GM23338 (cell line): ENCODE measurements at regions not wholly inside any gene's neighbourhood (a gene's known extent, or its start where the extent isn't known, plus 50 kb on each side); places are given as distances from the start of the nearest gene placed in this dataset.

Experiments used
- ATAC-seq: fragments of 200-7000 bp; cut with Tn5 transposase; 3 replicates; pipeline ENCODE4 v1.9.1; 2020
- DNase-seq: peaks from one replicate; pipeline ENCODE4 v3.0.0-alpha.2; 2015; ENCODE audit warnings: low spot score
- H2AFZ ChIP-seq: fragments of 200-600 bp; sonication (generic); 2 replicates; pipeline ENCODE4 v1.8.0; 2016; ENCODE audit warnings: antibody characterized with exemption, mild to moderate bottlenecking, moderate library complexity
- H3F3A ChIP-seq: fragments of 200-600 bp; sonication (generic); replicated peaks from 2 replicates; pipeline ENCODE4 v1.8.0; 2017; ENCODE audit warnings: antibody characterized with exemption, mixed run types, low read depth
- H3K27ac ChIP-seq: fragments of 200-600 bp; sonication (generic); 2 replicates; pipeline ENCODE4 v1.6.1; 2016; ENCODE audit warnings: low read depth
- H3K27me3 ChIP-seq: fragments of 200-600 bp; sonication (generic); 2 replicates; pipeline ENCODE4 v1.8.0; 2016; ENCODE audit warnings: mild to moderate bottlenecking, mixed run types, moderate library complexity; ENCODE audit not compliant: insufficient read depth
- H3K36me3 ChIP-seq: fragments of 200-600 bp; sonication (generic); 2 replicates; pipeline ENCODE4 v1.8.0; 2016; ENCODE audit warnings: mild to moderate bottlenecking; ENCODE audit not compliant: insufficient read depth
- H3K4me1 ChIP-seq: fragments of 200-600 bp; sonication (generic); 2 replicates; pipeline ENCODE4 v1.8.0; 2016; ENCODE audit warnings: mild to moderate bottlenecking, moderate library complexity; ENCODE audit not compliant: insufficient read depth
- H3K4me2 ChIP-seq: fragments of 200-600 bp; sonication (generic); 2 replicates; pipeline ENCODE4 v1.7.1; 2017; ENCODE audit warnings: mixed run types
- H3K4me3 ChIP-seq: fragments of 200-600 bp; sonication (generic); 2 replicates; pipeline ENCODE4 v1.6.1; 2016; ENCODE audit warnings: mixed run types
- H3K79me2 ChIP-seq: fragments of 200-600 bp; sonication (generic); replicated peaks from 2 replicates; pipeline ENCODE4 v1.8.0; 2017; ENCODE audit warnings: mild to moderate bottlenecking; ENCODE audit not compliant: insufficient read depth
- H3K9me2 ChIP-seq: fragments of 200-600 bp; sonication (generic); 2 replicates; pipeline ENCODE4 v1.8.0; 2017; ENCODE audit not compliant: insufficient read depth
- H4K20me1 ChIP-seq: fragments of 200-600 bp; sonication (generic); replicated peaks from 2 replicates; pipeline ENCODE4 v1.8.0; 2017; ENCODE audit warnings: mild to moderate bottlenecking; ENCODE audit not compliant: insufficient read depth
- H3K27ac Mint-ChIP-seq: 2 replicates; pipeline ENCODE4 v1.8.0; 2020; ENCODE audit warnings: inconsistent platforms, mild to moderate bottlenecking, moderate library complexity, mixed read lengths
- H3K27me3 Mint-ChIP-seq: 3 replicates; pipeline ENCODE4 v1.8.0; 2022; ENCODE audit warnings: low read depth, mild to moderate bottlenecking, moderate library complexity, mixed read lengths, inconsistent platforms; ENCODE audit not compliant: insufficient read depth, poor library complexity
- H3K36me3 Mint-ChIP-seq: 3 replicates; pipeline ENCODE4 v1.8.0; 2021; ENCODE audit warnings: low read depth, mild to moderate bottlenecking, inconsistent platforms, moderate library complexity, mixed read lengths
- H3K4me1 Mint-ChIP-seq: 3 replicates; pipeline ENCODE4 v1.8.0; 2020; ENCODE audit warnings: mild to moderate bottlenecking, inconsistent platforms, mixed read lengths
- H3K4me3 Mint-ChIP-seq: 3 replicates; pipeline ENCODE4 v1.8.0; 2021; ENCODE audit warnings: moderate library complexity, mild to moderate bottlenecking, inconsistent platforms, mixed read lengths
- H3K9me3 Mint-ChIP-seq: 3 replicates; pipeline ENCODE4 v1.8.0; 2020; ENCODE audit warnings: moderate library complexity, mild to moderate bottlenecking, inconsistent platforms, mixed read lengths
- CREB1 ChIP-seq: fragments of 250-450 bp; sonication (Bioruptor Pico); IDR thresholded peaks from 2 replicates; pipeline ENCODE4 v1.5.0; 2020; ENCODE audit warnings: low read depth, mild to moderate bottlenecking, moderate library complexity
- EZH2 ChIP-seq: fragments of 200-600 bp; sonication (generic); IDR thresholded peaks from one replicate; pipeline ENCODE4 v1.8.0; 2017; ENCODE audit warnings: antibody characterized with exemption, mild to moderate bottlenecking, low read depth; ENCODE audit not compliant: unreplicated experiment
- EZH2phosphoT487 ChIP-seq: fragments of 200-600 bp; sonication (generic); IDR thresholded peaks from one replicate; pipeline ENCODE4 v1.8.1; 2018; ENCODE audit warnings: antibody characterized with exemption; ENCODE audit not compliant: unreplicated experiment
- JUNB ChIP-seq: IDR thresholded peaks from one replicate; pipeline ENCODE4 v1.6.1; 2016; ENCODE audit warnings: antibody characterized with exemption; ENCODE audit not compliant: unreplicated experiment
- NANOG ChIP-seq: IDR thresholded peaks from 2 replicates; pipeline ENCODE4 v1.6.1; 2016; ENCODE audit warnings: antibody characterized with exemption, borderline replicate concordance
- POLR2AphosphoS5 ChIP-seq: IDR thresholded peaks from 2 replicates; pipeline ENCODE4 v1.6.1; 2016; ENCODE audit warnings: antibody characterized with exemption, low read depth
- STAT1 ChIP-seq: IDR thresholded peaks from one replicate; pipeline ENCODE4 v1.6.1; 2016; ENCODE audit warnings: antibody characterized with exemption; ENCODE audit not compliant: unreplicated experiment
- ZNF114 ChIP-seq: fragments of 250-450 bp; sonication (Bioruptor Pico); IDR thresholded peaks from 2 replicates; pipeline ENCODE4 v1.5.0; 2020; ENCODE audit warnings: mild to moderate bottlenecking, moderate library complexity
- ZNF331 ChIP-seq: fragments of 250-450 bp; sonication (Bioruptor Pico); IDR thresholded peaks from 2 replicates; pipeline ENCODE4 v1.5.0; 2020; ENCODE audit warnings: low read depth, mild to moderate bottlenecking, moderate library complexity
- TF ChIP-seq, protein P1 (sequence below), 2 experiments: fragments of 200-600 bp in 1 of 2; sonication (generic) in 1 of 2; conservative IDR thresholded peaks; 2 replicates each; pipeline versions ENCODE4 v1.5.1 to v1.6.1; 2016 to 2017; ENCODE audit warnings: antibody characterized with exemption in 2 of 2, low read depth in 2 of 2, mild to moderate bottlenecking in 2 of 2, moderate library complexity in 1 of 2
- TF ChIP-seq, protein P2 (sequence below): IDR thresholded peaks from 2 replicates; pipeline ENCODE4 v1.6.1; 2016; ENCODE audit warnings: antibody characterized with exemption
- TF ChIP-seq, protein P3 (sequence below): IDR thresholded peaks from one replicate; pipeline ENCODE4 v1.6.1; 2018; ENCODE audit warnings: antibody characterized with exemption; ENCODE audit not compliant: unreplicated experiment
- TF ChIP-seq, protein P4 (sequence below): fragments of 250-450 bp; sonication (Bioruptor Pico); IDR thresholded peaks from 2 replicates; pipeline ENCODE4 v1.5.0; 2020; ENCODE audit warnings: mild to moderate bottlenecking, moderate library complexity

DNA sequence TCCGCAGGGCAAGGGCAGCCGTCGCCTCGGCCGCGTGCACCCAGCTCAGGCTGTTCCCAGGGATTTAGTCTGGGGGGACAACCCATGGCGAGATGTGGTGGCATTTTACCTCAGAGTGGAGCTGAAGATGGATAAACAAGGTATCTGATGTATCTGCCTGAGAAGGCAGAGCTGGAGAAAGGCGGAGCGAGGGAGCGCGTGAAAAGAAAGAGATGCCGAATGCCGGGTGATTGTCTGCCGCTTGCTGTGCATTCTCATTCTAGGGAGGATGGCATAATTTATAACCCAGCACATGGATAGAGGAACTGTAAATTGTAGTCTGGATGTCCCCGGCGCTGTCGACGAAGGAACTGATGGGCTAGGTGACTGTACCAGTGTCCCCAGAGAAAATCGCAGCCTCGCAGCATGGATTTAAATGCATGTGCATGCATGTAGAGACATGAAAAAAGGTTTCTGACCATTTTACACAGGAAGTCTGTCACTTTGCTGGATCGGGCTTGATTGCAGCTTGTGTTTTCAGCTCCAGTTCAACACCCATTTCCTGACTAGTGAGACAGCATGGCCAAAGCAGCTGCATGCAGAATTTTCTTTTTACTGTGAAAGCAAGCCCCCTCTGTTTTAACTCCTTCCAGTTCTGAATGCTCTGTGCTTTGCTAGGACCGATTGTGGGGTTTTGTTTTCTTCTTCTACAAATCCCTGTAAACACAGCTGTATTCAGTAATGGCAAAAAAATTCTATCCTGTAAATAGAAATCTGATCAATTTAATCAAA, 149.7 kb downstream of the PRL start:
- H3K4me1 ChIP-seq = peaks cover 49% of the 10 kb centered on the region
- H3K79me2 ChIP-seq = 0 out of 2 replicates have a peak, but pooled peaks cover 3% of the 10 kb centered on the region
- no peak overlapping the region for H2AFZ ChIP-seq
- no peak; the same call in 2 of the 3 replicates for ATAC-seq
- Mint-ChIP-seq H3K27ac (0 out of 2 replicates have a peak overlapping the region, but pooled peaks have one; percentile 36), H3K4me1 (peaks cover 57% of the 10 kb centered on the region), H3K4me3 (no peak overlapping the region), H3K27me3 (peaks cover 6% of the 10 kb centered on the region), H3K36me3 (no peaks in the 10 kb centered on the region; the same call in 2 of the 3 replicates), H3K9me3 (no peaks in the 10 kb centered on the region)
- H3K4me3 ChIP-seq = no peak overlapping the region
- no peaks in the 10 kb centered on the region for H4K20me1 ChIP-seq
- no peaks in the 10 kb centered on the region; the same call in 1 of the 2 replicates for H3K9me2 ChIP-seq
- H3K27ac ChIP-seq = 0 out of 2 replicates have a peak overlapping the region, but pooled peaks have one; percentile 14
- DNase-seq = no peak
- no peaks in the 10 kb centered on the region; the same call in 1 of the 2 replicates for H3F3A ChIP-seq
- H3K27me3 ChIP-seq = no peaks in the 10 kb centered on the region
- TF ChIP-seq NANOG (no peak), STAT1 (no peak), ZNF114 (CRISPR knock-in tag) (no peak), EZH2 (no peak), POLR2AphosphoS5 (no peak), CREB1 (CRISPR knock-in tag) (no peak), JUNB (no peak), ZNF331 (CRISPR knock-in tag) (no peak), EZH2phosphoT487 (no peak)
- TF ChIP-seq, protein P1, sequence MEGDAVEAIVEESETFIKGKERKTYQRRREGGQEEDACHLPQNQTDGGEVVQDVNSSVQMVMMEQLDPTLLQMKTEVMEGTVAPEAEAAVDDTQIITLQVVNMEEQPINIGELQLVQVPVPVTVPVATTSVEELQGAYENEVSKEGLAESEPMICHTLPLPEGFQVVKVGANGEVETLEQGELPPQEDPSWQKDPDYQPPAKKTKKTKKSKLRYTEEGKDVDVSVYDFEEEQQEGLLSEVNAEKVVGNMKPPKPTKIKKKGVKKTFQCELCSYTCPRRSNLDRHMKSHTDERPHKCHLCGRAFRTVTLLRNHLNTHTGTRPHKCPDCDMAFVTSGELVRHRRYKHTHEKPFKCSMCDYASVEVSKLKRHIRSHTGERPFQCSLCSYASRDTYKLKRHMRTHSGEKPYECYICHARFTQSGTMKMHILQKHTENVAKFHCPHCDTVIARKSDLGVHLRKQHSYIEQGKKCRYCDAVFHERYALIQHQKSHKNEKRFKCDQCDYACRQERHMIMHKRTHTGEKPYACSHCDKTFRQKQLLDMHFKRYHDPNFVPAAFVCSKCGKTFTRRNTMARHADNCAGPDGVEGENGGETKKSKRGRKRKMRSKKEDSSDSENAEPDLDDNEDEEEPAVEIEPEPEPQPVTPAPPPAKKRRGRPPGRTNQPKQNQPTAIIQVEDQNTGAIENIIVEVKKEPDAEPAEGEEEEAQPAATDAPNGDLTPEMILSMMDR (conservative IDR thresholded peaks at IDR 0.05; ENCODE audit: low read depth in 2 of 2) = no peak
- TF ChIP-seq, protein P2, sequence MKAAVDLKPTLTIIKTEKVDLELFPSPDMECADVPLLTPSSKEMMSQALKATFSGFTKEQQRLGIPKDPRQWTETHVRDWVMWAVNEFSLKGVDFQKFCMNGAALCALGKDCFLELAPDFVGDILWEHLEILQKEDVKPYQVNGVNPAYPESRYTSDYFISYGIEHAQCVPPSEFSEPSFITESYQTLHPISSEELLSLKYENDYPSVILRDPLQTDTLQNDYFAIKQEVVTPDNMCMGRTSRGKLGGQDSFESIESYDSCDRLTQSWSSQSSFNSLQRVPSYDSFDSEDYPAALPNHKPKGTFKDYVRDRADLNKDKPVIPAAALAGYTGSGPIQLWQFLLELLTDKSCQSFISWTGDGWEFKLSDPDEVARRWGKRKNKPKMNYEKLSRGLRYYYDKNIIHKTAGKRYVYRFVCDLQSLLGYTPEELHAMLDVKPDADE = no peak
- TF ChIP-seq, protein P3, sequence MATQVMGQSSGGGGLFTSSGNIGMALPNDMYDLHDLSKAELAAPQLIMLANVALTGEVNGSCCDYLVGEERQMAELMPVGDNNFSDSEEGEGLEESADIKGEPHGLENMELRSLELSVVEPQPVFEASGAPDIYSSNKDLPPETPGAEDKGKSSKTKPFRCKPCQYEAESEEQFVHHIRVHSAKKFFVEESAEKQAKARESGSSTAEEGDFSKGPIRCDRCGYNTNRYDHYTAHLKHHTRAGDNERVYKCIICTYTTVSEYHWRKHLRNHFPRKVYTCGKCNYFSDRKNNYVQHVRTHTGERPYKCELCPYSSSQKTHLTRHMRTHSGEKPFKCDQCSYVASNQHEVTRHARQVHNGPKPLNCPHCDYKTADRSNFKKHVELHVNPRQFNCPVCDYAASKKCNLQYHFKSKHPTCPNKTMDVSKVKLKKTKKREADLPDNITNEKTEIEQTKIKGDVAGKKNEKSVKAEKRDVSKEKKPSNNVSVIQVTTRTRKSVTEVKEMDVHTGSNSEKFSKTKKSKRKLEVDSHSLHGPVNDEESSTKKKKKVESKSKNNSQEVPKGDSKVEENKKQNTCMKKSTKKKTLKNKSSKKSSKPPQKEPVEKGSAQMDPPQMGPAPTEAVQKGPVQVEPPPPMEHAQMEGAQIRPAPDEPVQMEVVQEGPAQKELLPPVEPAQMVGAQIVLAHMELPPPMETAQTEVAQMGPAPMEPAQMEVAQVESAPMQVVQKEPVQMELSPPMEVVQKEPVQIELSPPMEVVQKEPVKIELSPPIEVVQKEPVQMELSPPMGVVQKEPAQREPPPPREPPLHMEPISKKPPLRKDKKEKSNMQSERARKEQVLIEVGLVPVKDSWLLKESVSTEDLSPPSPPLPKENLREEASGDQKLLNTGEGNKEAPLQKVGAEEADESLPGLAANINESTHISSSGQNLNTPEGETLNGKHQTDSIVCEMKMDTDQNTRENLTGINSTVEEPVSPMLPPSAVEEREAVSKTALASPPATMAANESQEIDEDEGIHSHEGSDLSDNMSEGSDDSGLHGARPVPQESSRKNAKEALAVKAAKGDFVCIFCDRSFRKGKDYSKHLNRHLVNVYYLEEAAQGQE = no peak
- TF ChIP-seq, protein P4, sequence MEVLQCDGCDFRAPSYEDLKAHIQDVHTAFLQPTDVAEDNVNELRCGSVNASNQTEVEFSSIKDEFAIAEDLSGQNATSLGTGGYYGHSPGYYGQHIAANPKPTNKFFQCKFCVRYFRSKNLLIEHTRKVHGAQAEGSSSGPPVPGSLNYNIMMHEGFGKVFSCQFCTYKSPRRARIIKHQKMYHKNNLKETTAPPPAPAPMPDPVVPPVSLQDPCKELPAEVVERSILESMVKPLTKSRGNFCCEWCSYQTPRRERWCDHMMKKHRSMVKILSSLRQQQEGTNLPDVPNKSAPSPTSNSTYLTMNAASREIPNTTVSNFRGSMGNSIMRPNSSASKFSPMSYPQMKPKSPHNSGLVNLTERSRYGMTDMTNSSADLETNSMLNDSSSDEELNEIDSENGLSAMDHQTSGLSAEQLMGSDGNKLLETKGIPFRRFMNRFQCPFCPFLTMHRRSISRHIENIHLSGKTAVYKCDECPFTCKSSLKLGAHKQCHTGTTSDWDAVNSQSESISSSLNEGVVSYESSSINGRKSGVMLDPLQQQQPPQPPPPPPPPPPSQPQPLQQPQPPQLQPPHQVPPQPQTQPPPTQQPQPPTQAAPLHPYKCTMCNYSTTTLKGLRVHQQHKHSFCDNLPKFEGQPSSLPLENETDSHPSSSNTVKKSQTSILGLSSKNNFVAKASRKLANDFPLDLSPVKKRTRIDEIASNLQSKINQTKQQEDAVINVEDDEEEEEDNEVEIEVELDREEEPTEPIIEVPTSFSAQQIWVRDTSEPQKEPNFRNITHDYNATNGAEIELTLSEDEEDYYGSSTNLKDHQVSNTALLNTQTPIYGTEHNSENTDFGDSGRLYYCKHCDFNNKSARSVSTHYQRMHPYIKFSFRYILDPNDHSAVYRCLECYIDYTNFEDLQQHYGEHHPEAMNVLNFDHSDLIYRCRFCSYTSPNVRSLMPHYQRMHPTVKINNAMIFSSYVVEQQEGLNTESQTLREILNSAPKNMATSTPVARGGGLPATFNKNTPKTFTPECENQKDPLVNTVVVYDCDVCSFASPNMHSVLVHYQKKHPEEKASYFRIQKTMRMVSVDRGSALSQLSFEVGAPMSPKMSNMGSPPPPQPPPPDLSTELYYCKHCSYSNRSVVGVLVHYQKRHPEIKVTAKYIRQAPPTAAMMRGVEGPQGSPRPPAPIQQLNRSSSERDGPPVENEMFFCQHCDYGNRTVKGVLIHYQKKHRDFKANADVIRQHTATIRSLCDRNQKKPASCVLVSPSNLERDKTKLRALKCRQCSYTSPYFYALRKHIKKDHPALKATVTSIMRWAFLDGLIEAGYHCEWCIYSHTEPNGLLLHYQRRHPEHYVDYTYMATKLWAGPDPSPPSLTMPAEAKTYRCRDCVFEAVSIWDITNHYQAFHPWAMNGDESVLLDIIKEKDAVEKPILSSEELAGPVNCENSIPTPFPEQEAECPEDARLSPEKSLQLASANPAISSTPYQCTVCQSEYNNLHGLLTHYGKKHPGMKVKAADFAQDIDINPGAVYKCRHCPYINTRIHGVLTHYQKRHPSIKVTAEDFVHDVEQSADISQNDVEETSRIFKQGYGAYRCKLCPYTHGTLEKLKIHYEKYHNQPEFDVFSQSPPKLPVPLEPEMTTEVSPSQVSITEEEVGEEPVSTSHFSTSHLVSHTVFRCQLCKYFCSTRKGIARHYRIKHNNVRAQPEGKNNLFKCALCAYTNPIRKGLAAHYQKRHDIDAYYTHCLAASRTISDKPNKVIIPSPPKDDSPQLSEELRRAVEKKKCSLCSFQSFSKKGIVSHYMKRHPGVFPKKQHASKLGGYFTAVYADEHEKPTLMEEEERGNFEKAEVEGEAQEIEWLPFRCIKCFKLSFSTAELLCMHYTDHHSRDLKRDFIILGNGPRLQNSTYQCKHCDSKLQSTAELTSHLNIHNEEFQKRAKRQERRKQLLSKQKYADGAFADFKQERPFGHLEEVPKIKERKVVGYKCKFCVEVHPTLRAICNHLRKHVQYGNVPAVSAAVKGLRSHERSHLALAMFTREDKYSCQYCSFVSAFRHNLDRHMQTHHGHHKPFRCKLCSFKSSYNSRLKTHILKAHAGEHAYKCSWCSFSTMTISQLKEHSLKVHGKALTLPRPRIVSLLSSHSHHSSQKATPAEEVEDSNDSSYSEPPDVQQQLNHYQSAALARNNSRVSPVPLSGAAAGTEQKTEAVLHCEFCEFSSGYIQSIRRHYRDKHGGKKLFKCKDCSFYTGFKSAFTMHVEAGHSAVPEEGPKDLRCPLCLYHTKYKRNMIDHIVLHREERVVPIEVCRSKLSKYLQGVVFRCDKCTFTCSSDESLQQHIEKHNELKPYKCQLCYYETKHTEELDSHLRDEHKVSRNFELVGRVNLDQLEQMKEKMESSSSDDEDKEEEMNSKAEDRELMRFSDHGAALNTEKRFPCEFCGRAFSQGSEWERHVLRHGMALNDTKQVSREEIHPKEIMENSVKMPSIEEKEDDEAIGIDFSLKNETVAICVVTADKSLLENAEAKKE (CRISPR knock-in tag) = no peak
- peak overlapping the region; percentile 59 for H3K4me2 ChIP-seq
- H3K36me3 ChIP-seq = no peaks in the 10 kb centered on the region
